Left hindlimb (tissue), 1 donor: ENCODE measurements at regions not wholly inside any gene's neighbourhood (a gene's known extent, or its start where the extent isn't known, plus 50 kb on each side); places are given as distances from the start of the nearest gene placed in this dataset.

Experiments
- DNase-seq: peaks from one replicate; pipeline ENCODE4 v3.0.0-alpha.2; 2018

- DNase-seq: no peak
Observed at GRCh38 chr11:111444040-111444439, 65.0 kb upstream of the POU2AF1 start.

DNA sequence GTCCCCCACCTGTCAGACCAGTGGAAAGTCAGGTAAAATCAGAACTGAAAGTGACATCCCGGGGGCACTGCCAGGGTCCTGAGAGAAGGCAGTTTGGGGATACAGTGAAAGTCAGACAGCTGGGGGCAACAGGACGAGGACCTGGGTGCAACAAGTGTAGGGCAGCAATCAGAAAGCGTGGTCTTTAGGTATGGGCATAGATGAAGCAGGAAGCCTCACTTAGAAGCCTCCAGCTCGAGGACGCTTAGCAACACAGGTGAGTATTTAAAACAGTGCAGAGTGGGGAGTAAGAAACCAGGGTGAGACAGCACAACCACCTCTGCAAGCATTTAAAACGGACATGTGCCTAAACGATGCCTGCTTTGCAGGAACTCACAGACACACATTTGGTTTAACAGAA is 64.6 kb upstream of the POU2AF1 start:
- DNase-seq: no peak

- DNase-seq: no peak
Observed at GRCh38 chr11:111443032-111443431, 64.0 kb upstream of the POU2AF1 start.

DNA sequence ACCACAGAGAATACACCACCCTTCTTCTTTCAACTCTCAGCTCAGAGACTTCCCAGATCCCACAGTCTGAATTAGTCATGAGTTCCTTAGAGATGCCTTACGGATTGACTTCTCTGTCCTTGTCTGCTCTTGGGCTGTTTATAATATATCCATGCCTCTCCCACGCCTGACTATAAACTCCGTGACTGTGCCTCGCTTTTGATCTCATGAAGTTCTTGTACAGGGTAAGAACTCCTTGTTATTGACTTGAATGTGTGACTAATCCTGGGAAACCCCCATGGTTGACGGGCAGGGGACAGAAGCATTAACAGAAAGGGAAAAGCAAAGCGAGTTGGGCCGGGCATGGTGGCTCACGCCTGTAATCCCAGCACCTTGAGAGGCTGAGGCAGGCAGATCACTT is 62.4 kb upstream of the POU2AF1 start:
- DNase-seq: no peak

GRCh38 chr11:111440416-111441205 is 61.5 kb upstream of the POU2AF1 start:
- DNase-seq: no peak

DNA sequence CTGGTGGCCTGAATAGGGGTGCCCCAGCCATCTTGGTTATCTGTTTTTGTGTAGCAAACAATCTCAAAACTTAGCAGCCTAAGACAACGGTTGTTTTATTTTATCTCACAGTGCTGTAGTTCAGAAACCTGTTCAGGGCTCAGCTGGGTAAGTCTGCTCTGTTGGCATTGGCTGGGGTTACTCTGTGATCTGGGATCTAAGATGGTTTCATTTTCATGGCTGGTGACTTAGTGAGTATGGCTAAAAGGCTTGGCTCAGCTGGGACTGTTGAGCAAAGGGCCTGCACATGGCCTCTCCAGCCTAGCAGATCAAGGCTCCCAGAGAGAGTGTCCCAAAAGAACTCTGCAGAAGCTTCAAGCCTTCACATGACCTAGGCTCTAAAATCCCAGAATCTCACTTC is 60.8 kb upstream of the POU2AF1 start:
- no peak for DNase-seq

DNA sequence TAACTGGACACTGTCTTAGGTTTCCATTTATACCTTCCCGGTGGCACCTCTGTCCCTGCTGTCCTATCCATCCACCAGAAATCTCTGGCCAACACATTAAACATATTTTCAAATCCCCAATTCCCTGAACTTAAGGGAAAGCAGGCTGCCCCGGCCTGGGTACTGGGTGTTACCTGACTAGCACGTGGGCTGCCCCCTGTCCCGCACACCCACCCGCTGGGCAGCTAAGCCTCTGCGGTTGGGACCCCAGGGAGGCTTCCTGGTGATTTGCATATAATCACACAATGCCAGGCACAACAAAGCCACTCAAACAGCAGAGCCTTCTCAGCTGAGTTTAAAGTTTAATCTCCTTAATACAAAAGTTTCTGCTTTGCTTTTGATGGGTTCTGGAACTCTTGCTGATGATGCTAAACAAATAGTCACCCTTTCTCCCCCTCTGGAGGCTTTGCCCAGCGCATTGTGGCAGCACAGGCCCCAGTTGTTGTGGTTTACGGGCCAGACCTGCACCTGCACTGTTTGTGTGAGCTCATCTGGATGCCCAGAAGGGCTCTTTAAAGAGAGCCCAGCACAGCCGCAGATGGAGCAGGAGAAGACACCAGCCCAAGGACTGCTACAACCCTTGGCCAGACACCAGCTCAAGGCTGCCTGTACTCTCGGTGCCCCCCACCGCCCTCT is 59.9 kb upstream of the POU2AF1 start:
- no peak for DNase-seq

GRCh38 chr11:111438168-111438567 is 59.1 kb upstream of the POU2AF1 start:
- DNase-seq: no peak

DNA sequence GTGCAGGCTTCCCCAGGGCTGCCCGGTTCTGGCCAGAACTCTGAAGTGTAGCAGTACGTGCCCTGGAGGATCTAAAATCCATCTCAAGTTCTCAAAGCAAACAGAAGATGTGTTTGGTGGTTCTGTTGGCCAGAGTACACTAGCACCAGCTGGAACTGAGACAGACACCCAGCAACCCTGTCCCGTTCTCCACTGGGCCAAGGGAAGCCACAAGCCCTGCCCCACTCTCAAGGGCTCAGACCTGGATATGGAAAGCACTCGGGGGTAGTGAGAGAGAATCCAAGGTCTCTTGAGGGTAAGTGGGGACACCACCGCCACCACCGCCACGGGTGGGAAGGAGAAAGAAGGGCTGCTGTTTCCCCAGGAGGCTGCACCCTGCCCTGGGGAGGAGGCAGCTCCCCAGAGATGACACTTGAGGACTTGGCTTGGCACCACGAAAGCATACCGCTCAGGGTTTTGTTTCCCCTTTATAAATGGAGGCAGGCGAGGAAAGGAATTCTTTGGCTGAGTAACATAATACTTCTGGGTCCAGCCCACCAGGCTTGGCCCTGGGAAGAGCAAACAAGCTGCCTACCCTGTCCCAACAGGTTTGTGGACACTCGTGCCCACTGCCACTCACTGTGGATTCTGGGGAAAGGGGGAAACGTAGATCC is 56.1 kb upstream of the POU2AF1 start:
- no peak for DNase-seq

GRCh38 chr11:111429066-111429506 is 50.0 kb upstream of the POU2AF1 start:
- peak; percentile 42 for DNase-seq
